SJSA1 (cell line): ENCODE measurements at regions not wholly inside any gene's neighbourhood (a gene's known extent, or its start where the extent isn't known, plus 50 kb on each side); places are given as distances from the start of the nearest gene placed in this dataset.
A peak's percentile ranks its signal among the peaks of the same experiment; 100 is the strongest.
"Not testable (repeated sequence)": the region's sequence is repeated elsewhere in the genome, so short reads cannot be mapped to it uniquely, and the experiment has no call there.

Source experiments
- DNase-seq, 2 experiments: peaks; one replicate each; pipeline ENCODE4 v3.0.0-alpha.2; 2015 to 2020; ENCODE audit warnings: low spot score in 2 of 2, low read depth in 1 of 2
- H3K27ac ChIP-seq: fragments of 250-450 bp; sonication (Bioruptor Pico); 2 replicates; pipeline ENCODE4 v1.5.1; 2020; ENCODE audit warnings: mild to moderate bottlenecking, moderate library complexity
- H3K27me3 ChIP-seq: fragments of 250-450 bp; sonication (Bioruptor Pico); replicated peaks from 2 replicates; pipeline ENCODE4 v1.5.1; 2020; ENCODE audit warnings: mild to moderate bottlenecking, moderate library complexity
- H3K36me3 ChIP-seq: fragments of 250-450 bp; sonication (Bioruptor Pico); 2 replicates; pipeline ENCODE4 v1.5.1; 2020; ENCODE audit warnings: mild to moderate bottlenecking
- H3K4me1 ChIP-seq: fragments of 250-450 bp; sonication (Bioruptor Pico); replicated peaks from 2 replicates; pipeline ENCODE4 v1.6.1; 2021; ENCODE audit warnings: mild to moderate bottlenecking
- H3K4me3 ChIP-seq: fragments of 250-450 bp; sonication (Bioruptor Pico); 2 replicates; pipeline ENCODE4 v1.5.1; 2020; ENCODE audit warnings: mild to moderate bottlenecking
- H3K9me3 ChIP-seq: fragments of 250-450 bp; sonication (Bioruptor Pico); replicated peaks from 2 replicates; pipeline ENCODE4 v1.5.1; 2020; ENCODE audit warnings: mild to moderate bottlenecking

GRCh38 chr21:13985137-13985864 lies 225.5 kb downstream of the LIPI start:
- H3K36me3 ChIP-seq, DNase-seq, H3K27ac ChIP-seq, H3K27me3 ChIP-seq, H3K9me3 ChIP-seq, H3K4me1 ChIP-seq, H3K4me3 ChIP-seq: not testable (repeated sequence)

GRCh38 chr21:13984728-13985127 lies 226.0 kb downstream of the LIPI start:
- H3K27ac ChIP-seq, H3K4me1 ChIP-seq, H3K4me3 ChIP-seq, H3K27me3 ChIP-seq, H3K36me3 ChIP-seq, H3K9me3 ChIP-seq, DNase-seq: not testable (repeated sequence)

GRCh38 chr21:13981176-13982087 lies 229.3 kb downstream of the LIPI start:
- not testable (repeated sequence) for H3K36me3 ChIP-seq, H3K27ac ChIP-seq, H3K4me3 ChIP-seq, H3K4me1 ChIP-seq, H3K9me3 ChIP-seq, DNase-seq, H3K27me3 ChIP-seq

GRCh38 chr21:13980115-13980662 lies 230.6 kb downstream of the LIPI start:
- not testable (repeated sequence) for H3K27ac ChIP-seq, H3K4me1 ChIP-seq, H3K9me3 ChIP-seq, H3K36me3 ChIP-seq, H3K27me3 ChIP-seq, H3K4me3 ChIP-seq
- DNase-seq = peak; percentile 56 to 77

GRCh38 chr21:13979608-13980007 lies 231.1 kb downstream of the LIPI start:
- DNase-seq, H3K36me3 ChIP-seq, H3K9me3 ChIP-seq, H3K4me3 ChIP-seq, H3K27ac ChIP-seq, H3K27me3 ChIP-seq, H3K4me1 ChIP-seq: not testable (repeated sequence)

- H3K27ac ChIP-seq, H3K27me3 ChIP-seq, H3K36me3 ChIP-seq, DNase-seq, H3K9me3 ChIP-seq, H3K4me3 ChIP-seq, H3K4me1 ChIP-seq: not testable (repeated sequence)
These were observed 236.2 kb downstream of the LIPI start for GRCh38 chr21:13974582-13974981.

- H3K27ac ChIP-seq, H3K27me3 ChIP-seq, H3K9me3 ChIP-seq, H3K36me3 ChIP-seq, DNase-seq, H3K4me3 ChIP-seq, H3K4me1 ChIP-seq: not testable (repeated sequence)
These were observed 240.9 kb downstream of the LIPI start for GRCh38 chr21:13969853-13970252.

- not testable (repeated sequence) for H3K27ac ChIP-seq, H3K9me3 ChIP-seq, H3K36me3 ChIP-seq, DNase-seq, H3K4me1 ChIP-seq, H3K4me3 ChIP-seq, H3K27me3 ChIP-seq
These were observed 241.8 kb downstream of the LIPI start for GRCh38 chr21:13969002-13969401.

- H3K4me1 ChIP-seq, H3K36me3 ChIP-seq, DNase-seq, H3K4me3 ChIP-seq, H3K27me3 ChIP-seq, H3K9me3 ChIP-seq, H3K27ac ChIP-seq: not testable (repeated sequence)
These were observed 247.5 kb downstream of the LIPI start for GRCh38 chr21:13963259-13963658.

GRCh38 chr21:13937236-13937635 lies 273.5 kb downstream of the LIPI start:
- Histone ChIP-seq H3K4me1 (no peaks in the 10 kb centered on the region), H3K4me3 (no peak overlapping the region), H3K27ac (no peak overlapping the region), H3K36me3 (no peaks in the 10 kb centered on the region), H3K27me3 (no peaks in the 10 kb centered on the region), H3K9me3 (no peaks in the 10 kb centered on the region)
- peak in 1 of 2 experiments; percentile 34 for DNase-seq

GRCh38 chr21:13936033-13936937 lies 274.5 kb downstream of the LIPI start:
- peak in 1 of 2 experiments; percentile 36 for DNase-seq
- not testable (repeated sequence) for H3K27ac ChIP-seq, H3K9me3 ChIP-seq, H3K4me1 ChIP-seq, H3K27me3 ChIP-seq, H3K36me3 ChIP-seq, H3K4me3 ChIP-seq

- not testable (repeated sequence) for DNase-seq, H3K4me1 ChIP-seq, H3K27ac ChIP-seq, H3K4me3 ChIP-seq, H3K27me3 ChIP-seq, H3K9me3 ChIP-seq, H3K36me3 ChIP-seq
These were observed 275.2 kb downstream of the LIPI start for GRCh38 chr21:13935396-13936032.

GRCh38 chr21:13934887-13935342 lies 275.8 kb downstream of the LIPI start:
- H3K27ac ChIP-seq, H3K4me1 ChIP-seq, H3K27me3 ChIP-seq, H3K4me3 ChIP-seq, H3K36me3 ChIP-seq, H3K9me3 ChIP-seq, DNase-seq: not testable (repeated sequence)
